ENCODE measurements at regions not wholly inside any gene's neighbourhood (a gene's known extent, or its start where the extent isn't known, plus 50 kb on each side); places are given as distances from the start of the nearest gene placed in this dataset.

DNA sequence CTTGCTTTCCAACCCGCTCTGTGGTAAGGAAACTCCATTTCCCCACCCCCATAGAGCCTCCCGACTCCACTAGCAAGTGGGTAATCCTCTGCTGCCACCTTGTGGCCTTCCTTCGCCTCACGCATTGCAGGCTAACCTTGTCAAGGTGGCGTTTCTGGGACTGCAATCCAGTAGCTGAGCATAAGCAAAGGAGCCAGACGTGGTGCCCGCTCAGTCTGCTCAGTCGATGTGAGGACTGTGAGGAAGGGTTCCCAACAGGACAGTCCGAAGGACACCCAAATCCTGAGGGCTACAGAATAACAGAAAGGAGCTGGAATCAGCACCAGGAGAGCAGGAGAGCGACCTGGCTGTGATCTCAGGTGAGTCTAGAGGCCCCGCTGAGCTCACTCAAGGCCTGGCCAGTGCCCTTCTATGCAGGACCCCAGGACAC is 144.2 kb downstream of the SUCLG1 start:
- Histone ChIP-seq H3K27me3 (replicated peaks; ENCODE audit: insufficient read depth, low read depth, low read length, poor library complexity) (peaks cover 6% of the 10 kb centered on the region), H3K4me3 (ENCODE audit: low read depth, low read length, poor library complexity, severe bottlenecking) (no peak overlapping the region), H3K27ac (ENCODE audit: low read depth, low read length, poor library complexity, severe bottlenecking) (no peak overlapping the region), H3K36me3 (ENCODE audit: insufficient read depth, low read length, poor library complexity, severe bottlenecking) (no peaks in the 10 kb centered on the region), H3K4me1 (ENCODE audit: insufficient read depth, low read length, poor library complexity, severe bottlenecking) (no peaks in the 10 kb centered on the region), H3K9me3 (ENCODE audit: low read depth, low read length, poor library complexity, severe bottlenecking) (no peaks in the 10 kb centered on the region)
- intact Hi-C loops (cut with micrococcal nuclease; ENCODE audit: unreplicated experiment), result loop anchor here (5.0 kb wide), 1 partner anchor 293 kb away; no protein-coding TSS in a partner anchor
- ChIA-PET CTCF (interaction anchor here (0.8 kb wide), 2 partner anchors 12 to 292 kb away, joined by 3 to 4 read pairs; no protein-coding TSS in a partner anchor), POLR2A (ENCODE audit: low non-redundant PET) (no interaction called here)
- no TSS peak for BruUV-seq (replicated peaks)
- DNase-seq (ENCODE audit: low spot score), result peak; percentile 83
- TF ChIP-seq EZH2 (IDR thresholded peaks at IDR 0.05; ENCODE audit: borderline replicate concordance, low read depth, low read length, poor library complexity, severe bottlenecking), result no peak
- peak; percentile 94 for TF ChIP-seq CTCF (conservative IDR thresholded peaks at IDR 0.05; ENCODE audit: low read depth, low read length)

- Histone ChIP-seq H3K36me3 (ENCODE audit: insufficient read depth, low read length, poor library complexity, severe bottlenecking) (no peaks in the 10 kb centered on the region), H3K9me3 (ENCODE audit: low read depth, low read length, poor library complexity, severe bottlenecking) (no peaks in the 10 kb centered on the region), H3K27me3 (replicated peaks; ENCODE audit: insufficient read depth, low read depth, low read length, poor library complexity) (peaks cover 6% of the 10 kb centered on the region), H3K4me3 (ENCODE audit: low read depth, low read length, poor library complexity, severe bottlenecking) (no peak overlapping the region), H3K27ac (ENCODE audit: low read depth, low read length, poor library complexity, severe bottlenecking) (no peak overlapping the region), H3K4me1 (ENCODE audit: insufficient read depth, low read length, poor library complexity, severe bottlenecking) (no peaks in the 10 kb centered on the region)
- intact Hi-C loops (cut with micrococcal nuclease; ENCODE audit: unreplicated experiment), result no loop called here
- ChIA-PET POLR2A (ENCODE audit: low non-redundant PET) (no interaction called here), CTCF (no interaction called here)
- BruUV-seq (replicated peaks), result no TSS peak
- DNase-seq (ENCODE audit: low spot score), result no peak
- no peak for TF ChIP-seq EZH2 (IDR thresholded peaks at IDR 0.05; ENCODE audit: borderline replicate concordance, low read depth, low read length, poor library complexity, severe bottlenecking)
- no peak for TF ChIP-seq CTCF (conservative IDR thresholded peaks at IDR 0.05; ENCODE audit: low read depth, low read length)
Observed at GRCh38 chr2:84314250-84314649, 144.8 kb downstream of the SUCLG1 start.

DNA sequence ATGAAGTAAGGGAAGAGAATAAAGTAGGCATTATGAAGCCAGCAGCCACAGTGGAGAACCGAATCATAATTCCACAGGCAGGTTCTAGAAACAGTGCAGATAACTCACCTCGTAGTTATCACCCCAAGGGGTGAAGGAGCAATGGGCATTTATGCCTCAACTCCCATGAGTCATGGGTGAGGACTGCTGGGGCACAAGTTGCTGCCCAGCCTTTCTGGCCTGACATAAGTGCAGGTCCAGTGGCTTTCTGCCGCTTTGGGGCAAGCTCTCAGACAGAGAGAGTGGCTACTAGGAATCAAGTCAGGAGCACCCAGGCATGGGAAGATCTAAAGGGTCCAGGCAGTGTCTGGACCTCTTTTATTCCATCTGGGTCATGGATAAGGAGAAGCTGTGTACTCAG is 149.8 kb downstream of the SUCLG1 start:
- no peaks in the 10 kb centered on the region for H3K4me1 ChIP-seq (ENCODE audit: insufficient read depth, low read length, poor library complexity, severe bottlenecking)
- intact Hi-C loops (cut with micrococcal nuclease; ENCODE audit: unreplicated experiment), result no loop called here
- H3K27ac ChIP-seq (ENCODE audit: low read depth, low read length, poor library complexity, severe bottlenecking), result no peak overlapping the region
- POLR2A ChIA-PET (ENCODE audit: low non-redundant PET), result no interaction called here
- TF ChIP-seq CTCF (conservative IDR thresholded peaks at IDR 0.05; ENCODE audit: low read depth, low read length), result no peak
- no peaks in the 10 kb centered on the region for H3K27me3 ChIP-seq (replicated peaks; ENCODE audit: insufficient read depth, low read depth, low read length, poor library complexity)
- no TSS peak for BruUV-seq (replicated peaks)
- no peaks in the 10 kb centered on the region for H3K9me3 ChIP-seq (ENCODE audit: low read depth, low read length, poor library complexity, severe bottlenecking)
- CTCF ChIA-PET, result no interaction called here
- H3K4me3 ChIP-seq (ENCODE audit: low read depth, low read length, poor library complexity, severe bottlenecking), result no peak overlapping the region
- DNase-seq (ENCODE audit: low spot score), result no peak
- no peaks in the 10 kb centered on the region for H3K36me3 ChIP-seq (ENCODE audit: insufficient read depth, low read length, poor library complexity, severe bottlenecking)

All from A673 (cell line).